ENCODE measurements at regions not wholly inside any gene's neighbourhood (a gene's known extent, or its start where the extent isn't known, plus 50 kb on each side); places are given as distances from the start of the nearest gene placed in this dataset.
A peak's percentile ranks its signal among the peaks of the same experiment; 100 is the strongest.
"Not testable (repeated sequence)": the region's sequence is repeated elsewhere in the genome, so short reads cannot be mapped to it uniquely, and the experiment has no call there.

DNA sequence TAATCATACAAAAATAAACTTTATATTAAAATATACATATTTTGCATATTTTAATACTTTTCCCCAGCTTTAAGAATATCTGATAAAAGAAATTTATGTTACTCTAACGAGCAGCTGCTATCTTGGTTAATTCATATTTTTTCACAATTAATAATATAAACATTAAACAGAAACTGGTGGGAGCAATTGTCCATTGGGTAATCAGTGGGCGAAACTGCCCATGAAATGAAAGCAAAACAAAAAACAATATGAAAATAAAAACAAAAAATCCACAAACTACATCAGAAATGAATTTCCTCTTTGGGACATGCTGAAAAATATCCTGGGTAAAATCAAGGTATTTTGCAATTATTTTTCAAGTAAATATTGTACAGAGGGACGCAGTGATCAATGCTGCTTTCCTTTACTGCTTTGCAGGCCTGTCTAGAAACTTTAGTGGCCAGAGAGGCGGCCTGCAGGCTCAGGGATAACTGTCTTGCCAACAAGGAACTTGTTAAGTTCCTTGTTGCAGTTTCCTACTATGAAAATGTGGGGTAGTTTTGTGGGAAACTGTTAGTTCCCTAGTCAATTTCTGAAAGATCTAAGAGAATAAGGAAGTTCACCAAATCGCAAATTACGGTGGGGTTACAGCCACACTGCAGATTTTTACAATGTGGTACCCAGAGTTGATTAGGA is 309.0 kb upstream of the PLGLB2 start:
- not testable (repeated sequence) for H3K9me3 ChIP-seq (ENCODE audit: low read length); H3K9ac ChIP-seq (ENCODE audit: low read length); H2AFZ ChIP-seq (ENCODE audit: low read length); H3K9me2 ChIP-seq (replicated peaks; ENCODE audit: insufficient read depth, low read length); H4K20me1 ChIP-seq (ENCODE audit: insufficient read depth, low read depth, low read length); H3K27me3 ChIP-seq (ENCODE audit: low read length); H3K4me3 ChIP-seq (ENCODE audit: low read length); H3K4me2 ChIP-seq (ENCODE audit: low read depth, low read length, poor library complexity, severe bottlenecking); H3K27ac ChIP-seq (ENCODE audit: low read length); H3K36me3 ChIP-seq (ENCODE audit: insufficient read depth, low read length); H3K79me2 ChIP-seq (ENCODE audit: low read length); DNase-seq; H3K4me1 ChIP-seq (ENCODE audit: low read length)

DNA sequence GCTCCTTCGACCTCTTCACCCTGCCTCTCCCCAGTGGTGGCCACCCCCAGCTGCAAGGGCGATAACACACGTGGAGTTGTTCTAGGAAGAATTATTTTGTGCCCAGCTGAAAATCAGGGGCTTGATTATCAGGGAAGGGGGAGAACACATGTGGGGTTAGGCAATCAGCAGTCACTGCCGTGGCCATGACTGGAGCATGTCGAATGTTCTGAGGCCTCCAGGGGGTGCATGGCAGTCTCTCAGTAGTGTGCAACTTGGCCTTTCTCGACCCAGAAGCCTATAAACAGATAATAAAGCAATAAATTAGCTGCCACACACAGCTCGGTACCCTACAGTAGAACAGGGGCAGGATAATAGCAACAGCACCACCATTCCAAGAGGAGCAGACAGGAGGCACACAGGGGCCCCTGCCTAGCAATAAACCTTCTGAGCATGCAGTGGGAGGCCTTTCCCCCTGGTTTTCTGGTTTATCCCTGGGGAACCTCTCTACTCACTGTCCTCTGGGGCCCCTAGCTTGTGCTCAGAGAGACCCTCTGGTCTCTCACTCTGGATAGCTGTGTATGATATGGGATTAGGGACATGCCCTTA is 308.2 kb upstream of the PLGLB2 start:
- H3K27me3 ChIP-seq (ENCODE audit: low read length); H4K20me1 ChIP-seq (ENCODE audit: insufficient read depth, low read depth, low read length); H3K4me2 ChIP-seq (ENCODE audit: low read depth, low read length, poor library complexity, severe bottlenecking); H3K4me1 ChIP-seq (ENCODE audit: low read length); H3K9ac ChIP-seq (ENCODE audit: low read length); H3K79me2 ChIP-seq (ENCODE audit: low read length); H3K9me2 ChIP-seq (replicated peaks; ENCODE audit: insufficient read depth, low read length); H3K9me3 ChIP-seq (ENCODE audit: low read length); H3K36me3 ChIP-seq (ENCODE audit: insufficient read depth, low read length); H3K27ac ChIP-seq (ENCODE audit: low read length); H3K4me3 ChIP-seq (ENCODE audit: low read length): not testable (repeated sequence)
- H2AFZ ChIP-seq (ENCODE audit: low read length) = peak overlapping the region; percentile 75; the same call in 1 of the 2 replicates
- DNase-seq = peak; percentile 64

DNA sequence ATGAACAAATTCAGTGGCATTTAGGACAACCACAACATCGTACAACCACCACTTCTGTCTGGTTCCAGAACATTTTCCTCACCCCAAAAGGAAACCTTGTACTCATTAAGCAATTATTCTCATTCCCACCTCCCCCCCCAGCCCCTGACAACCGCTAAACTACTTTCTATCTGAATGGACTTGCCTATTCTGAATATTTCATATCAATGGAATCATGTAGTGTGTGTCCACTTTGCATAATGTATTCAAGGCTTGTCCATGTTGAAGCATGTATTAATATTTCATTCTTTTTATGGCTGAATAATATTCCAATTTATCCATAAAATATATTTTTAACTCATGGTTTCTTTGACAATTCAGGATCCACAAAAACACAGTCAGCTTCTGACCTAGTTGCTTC is 307.2 kb upstream of the PLGLB2 start:
- not testable (repeated sequence) for H2AFZ ChIP-seq (ENCODE audit: low read length); DNase-seq; H3K79me2 ChIP-seq (ENCODE audit: low read length); H3K4me1 ChIP-seq (ENCODE audit: low read length); H3K27me3 ChIP-seq (ENCODE audit: low read length); H3K27ac ChIP-seq (ENCODE audit: low read length); H4K20me1 ChIP-seq (ENCODE audit: insufficient read depth, low read depth, low read length); H3K9me3 ChIP-seq (ENCODE audit: low read length); H3K4me2 ChIP-seq (ENCODE audit: low read depth, low read length, poor library complexity, severe bottlenecking); H3K4me3 ChIP-seq (ENCODE audit: low read length); H3K36me3 ChIP-seq (ENCODE audit: insufficient read depth, low read length); H3K9me2 ChIP-seq (replicated peaks; ENCODE audit: insufficient read depth, low read length); H3K9ac ChIP-seq (ENCODE audit: low read length)

DNA sequence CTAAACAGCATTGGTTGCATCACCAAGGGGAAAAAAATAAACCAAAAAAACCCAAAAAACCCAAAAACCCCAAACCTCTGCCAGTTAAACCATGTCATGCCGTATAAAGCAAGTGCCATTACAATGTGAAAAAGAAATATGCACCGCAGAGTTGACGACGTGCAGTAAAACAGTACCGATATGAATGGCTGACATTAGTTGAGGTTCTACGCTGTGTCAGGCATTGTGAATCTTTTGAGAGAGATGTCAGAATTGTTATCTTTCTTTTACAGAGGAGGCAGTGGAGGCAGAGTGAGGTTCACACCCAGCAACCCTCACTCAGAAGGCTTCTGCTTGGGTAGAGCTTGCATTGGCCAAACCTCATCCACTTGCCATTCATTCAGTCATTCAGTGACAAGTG is 306.5 kb upstream of the PLGLB2 start:
- H3K79me2 ChIP-seq (ENCODE audit: low read length) = not testable (repeated sequence)

DNA sequence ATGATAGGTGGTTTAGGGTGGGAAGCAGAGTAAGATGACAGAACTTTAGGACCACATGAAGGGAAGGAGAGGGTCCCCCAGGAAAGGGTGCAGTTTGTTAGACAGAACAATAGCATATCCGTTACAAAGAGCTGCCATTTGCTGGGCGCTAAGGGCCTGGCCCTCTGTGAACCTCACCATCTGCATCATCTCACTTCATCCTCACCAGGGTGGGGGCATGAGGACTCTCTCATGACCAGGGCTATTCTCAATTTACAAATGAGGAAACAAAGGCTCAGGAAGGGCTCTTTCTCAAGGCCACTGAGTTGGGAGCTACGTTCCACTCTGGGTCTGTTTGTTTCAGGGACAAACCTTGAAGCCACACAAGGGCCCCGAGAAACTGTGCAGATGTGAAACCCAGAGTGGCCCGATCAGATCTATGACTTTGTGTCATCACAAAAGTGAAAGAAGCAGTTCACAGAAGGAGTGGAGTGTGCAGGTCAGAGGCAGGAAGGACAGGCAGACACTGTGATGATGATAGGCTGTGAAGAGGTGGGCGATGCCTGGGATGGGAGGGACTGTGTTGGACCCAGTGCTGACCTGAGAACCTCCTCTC is 304.8 kb upstream of the PLGLB2 start:
- peaks cover 11% of the 10 kb centered on the region for H3K4me1 ChIP-seq (ENCODE audit: low read length)
- not testable (repeated sequence) for H3K9me3 ChIP-seq (ENCODE audit: low read length); H3K9ac ChIP-seq (ENCODE audit: low read length); H3K36me3 ChIP-seq (ENCODE audit: insufficient read depth, low read length); H3K27me3 ChIP-seq (ENCODE audit: low read length); H3K4me2 ChIP-seq (ENCODE audit: low read depth, low read length, poor library complexity, severe bottlenecking); H3K4me3 ChIP-seq (ENCODE audit: low read length); H2AFZ ChIP-seq (ENCODE audit: low read length); H3K9me2 ChIP-seq (replicated peaks; ENCODE audit: insufficient read depth, low read length); H3K79me2 ChIP-seq (ENCODE audit: low read length); H3K27ac ChIP-seq (ENCODE audit: low read length); H4K20me1 ChIP-seq (ENCODE audit: insufficient read depth, low read depth, low read length)
- DNase-seq = peak; percentile 9

More for the DNA sequence above, 306.5 kb upstream of the PLGLB2 start:
- peak; percentile 32 for DNase-seq
- H3K27ac ChIP-seq (ENCODE audit: low read length); H4K20me1 ChIP-seq (ENCODE audit: insufficient read depth, low read depth, low read length); H3K9ac ChIP-seq (ENCODE audit: low read length); H3K4me2 ChIP-seq (ENCODE audit: low read depth, low read length, poor library complexity, severe bottlenecking); H3K27me3 ChIP-seq (ENCODE audit: low read length); H3K4me3 ChIP-seq (ENCODE audit: low read length); H3K36me3 ChIP-seq (ENCODE audit: insufficient read depth, low read length); H3K9me2 ChIP-seq (replicated peaks; ENCODE audit: insufficient read depth, low read length); H2AFZ ChIP-seq (ENCODE audit: low read length); H3K9me3 ChIP-seq (ENCODE audit: low read length); H3K4me1 ChIP-seq (ENCODE audit: low read length): not testable (repeated sequence)

DNA sequence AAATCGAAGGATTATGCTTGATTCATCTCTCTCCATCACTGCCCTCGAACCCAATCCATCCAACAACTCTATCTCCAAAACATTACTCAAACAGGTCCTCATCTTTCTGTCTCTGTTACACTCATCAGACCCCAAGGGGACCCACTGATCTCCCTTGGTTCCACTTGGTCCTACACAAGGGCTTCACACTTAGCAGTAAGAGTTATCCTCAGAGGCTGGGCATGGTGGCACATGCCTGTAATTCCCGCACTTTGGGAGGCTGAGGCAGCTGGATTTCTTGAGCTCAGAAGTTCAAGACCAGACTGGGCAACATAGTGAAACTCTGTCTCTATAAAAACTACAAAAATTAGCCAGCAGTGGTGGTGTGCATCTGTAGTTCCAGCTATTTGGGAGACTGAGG is 302.9 kb upstream of the PLGLB2 start:
- H3K4me2 ChIP-seq (ENCODE audit: low read depth, low read length, poor library complexity, severe bottlenecking); H3K27me3 ChIP-seq (ENCODE audit: low read length); H3K9me2 ChIP-seq (replicated peaks; ENCODE audit: insufficient read depth, low read length); H4K20me1 ChIP-seq (ENCODE audit: insufficient read depth, low read depth, low read length); H2AFZ ChIP-seq (ENCODE audit: low read length); H3K27ac ChIP-seq (ENCODE audit: low read length); H3K4me3 ChIP-seq (ENCODE audit: low read length); H3K36me3 ChIP-seq (ENCODE audit: insufficient read depth, low read length); H3K79me2 ChIP-seq (ENCODE audit: low read length); H3K9me3 ChIP-seq (ENCODE audit: low read length); H3K9ac ChIP-seq (ENCODE audit: low read length): not testable (repeated sequence)
- peak; percentile 37 for DNase-seq
- H3K4me1 ChIP-seq (ENCODE audit: low read length) = peaks cover 17% of the 10 kb centered on the region

DNA sequence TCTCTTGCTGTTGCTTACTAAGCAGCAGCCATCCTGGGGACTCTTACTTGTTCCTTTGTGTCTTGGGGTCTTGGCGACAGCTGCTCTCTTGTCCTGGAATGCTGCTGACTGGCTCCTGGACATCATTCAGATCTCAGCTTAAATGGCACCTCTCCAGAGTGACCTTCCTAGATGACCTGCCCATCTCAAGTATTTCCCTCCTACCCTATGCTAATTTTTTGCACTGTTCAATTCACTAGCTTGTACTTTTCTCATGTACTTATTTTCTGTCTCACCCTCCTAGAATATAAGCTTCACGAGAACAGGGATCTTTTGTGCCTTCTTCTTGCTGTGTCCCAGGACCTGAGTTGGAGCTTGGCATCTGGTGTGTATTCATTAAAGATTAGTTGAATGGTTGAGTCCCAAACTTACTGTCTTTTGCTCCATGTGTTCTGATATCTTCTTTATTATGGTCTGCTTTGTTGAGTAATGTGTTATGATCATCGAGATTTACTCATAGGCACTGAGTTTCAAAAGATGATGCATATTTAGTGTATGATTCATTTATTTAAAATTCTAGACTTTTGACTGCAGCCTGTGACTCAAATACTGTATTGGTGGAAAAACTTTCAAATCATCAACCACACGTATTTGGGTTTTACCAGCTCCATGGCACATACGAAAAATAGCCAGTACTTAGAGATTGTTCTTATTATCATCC is 302.1 kb upstream of the PLGLB2 start:
- not testable (repeated sequence) for H2AFZ ChIP-seq (ENCODE audit: low read length); H3K4me3 ChIP-seq (ENCODE audit: low read length); H3K9ac ChIP-seq (ENCODE audit: low read length); H3K27ac ChIP-seq (ENCODE audit: low read length); H3K36me3 ChIP-seq (ENCODE audit: insufficient read depth, low read length); H3K9me2 ChIP-seq (replicated peaks; ENCODE audit: insufficient read depth, low read length); H4K20me1 ChIP-seq (ENCODE audit: insufficient read depth, low read depth, low read length); H3K79me2 ChIP-seq (ENCODE audit: low read length); H3K4me2 ChIP-seq (ENCODE audit: low read depth, low read length, poor library complexity, severe bottlenecking); H3K9me3 ChIP-seq (ENCODE audit: low read length); H3K27me3 ChIP-seq (ENCODE audit: low read length)
- DNase-seq = peak; percentile 20
- peaks cover 22% of the 10 kb centered on the region for H3K4me1 ChIP-seq (ENCODE audit: low read length)

DNA sequence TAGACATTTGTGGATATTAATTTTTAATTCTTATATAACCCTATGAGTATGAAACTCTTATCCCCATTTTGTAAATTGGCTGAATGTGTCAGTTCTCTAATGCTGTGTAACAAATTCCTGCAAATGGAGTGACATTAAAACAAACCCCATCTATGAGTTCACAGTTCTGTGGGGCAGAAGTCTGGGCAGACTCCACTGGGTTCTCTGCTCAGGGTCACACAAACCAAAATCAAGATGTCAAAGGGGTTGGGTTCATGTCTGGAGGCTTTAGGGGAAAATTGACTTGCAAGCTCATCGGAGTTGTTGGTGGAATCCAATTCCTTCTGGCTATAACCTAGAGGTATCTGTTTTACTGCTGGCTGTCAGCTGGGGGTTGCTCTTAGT is 301.6 kb upstream of the PLGLB2 start:
- not testable (repeated sequence) for H3K9ac ChIP-seq (ENCODE audit: low read length); H3K9me3 ChIP-seq (ENCODE audit: low read length)

More for the DNA sequence above, 301.6 kb upstream of the PLGLB2 start:
- H3K27ac ChIP-seq (ENCODE audit: low read length); H3K9me2 ChIP-seq (replicated peaks; ENCODE audit: insufficient read depth, low read length); H3K79me2 ChIP-seq (ENCODE audit: low read length); H2AFZ ChIP-seq (ENCODE audit: low read length); H3K4me3 ChIP-seq (ENCODE audit: low read length); H3K27me3 ChIP-seq (ENCODE audit: low read length); H3K4me2 ChIP-seq (ENCODE audit: low read depth, low read length, poor library complexity, severe bottlenecking); H4K20me1 ChIP-seq (ENCODE audit: insufficient read depth, low read depth, low read length); H3K36me3 ChIP-seq (ENCODE audit: insufficient read depth, low read length): not testable (repeated sequence)
- H3K4me1 ChIP-seq (ENCODE audit: low read length) = peaks cover 23% of the 10 kb centered on the region
- DNase-seq = peak; percentile 39

Measured in Karpas-422 (cell line).